Activated T-helper 2 cell treated with anti-CD3 and anti-CD28 coated beads, Interferon-gamma antibody, Interleukin-2, Interleukin-4, amounts not matched to agents 10 μg/mL and 5 μg/mL and 100 μg/mL, durations not matched to agents 14 hours and 24 hours and 36 hours (primary cell): ENCODE measurements at regions not wholly inside any gene's neighbourhood (a gene's known extent, or its start where the extent isn't known, plus 50 kb on each side); places are given as distances from the start of the nearest gene placed in this dataset.
"Not testable (repeated sequence)": the region's sequence is repeated elsewhere in the genome, so short reads cannot be mapped to it uniquely, and the experiment has no call there.

Experiments
- DNase-seq: peaks from one replicate; pipeline ENCODE4 v3.0.0; 2021; ENCODE audit warnings: low spot score
- H3K27ac Mint-ChIP-seq: one replicate; pipeline ENCODE4 v1.8.0; 2021; ENCODE audit warnings: mixed read lengths
- H3K27me3 Mint-ChIP-seq: one replicate; pipeline ENCODE4 v1.8.0; 2021; ENCODE audit warnings: low read depth, mixed read lengths
- H3K36me3 Mint-ChIP-seq: one replicate; pipeline ENCODE4 v1.8.0; 2021; ENCODE audit warnings: low read depth, mixed read lengths
- H3K4me1 Mint-ChIP-seq: one replicate; pipeline ENCODE4 v1.8.0; 2021; ENCODE audit warnings: low read depth, mixed read lengths
- H3K4me3 Mint-ChIP-seq: one replicate; pipeline ENCODE4 v1.8.0; 2021; ENCODE audit warnings: low read depth, mild to moderate bottlenecking, moderate library complexity, mixed read lengths
- H3K9me3 Mint-ChIP-seq: one replicate; pipeline ENCODE4 v1.8.0; 2021; ENCODE audit warnings: mixed read lengths
- intact Hi-C: fragments of 100-400 bp; cut with micrococcal nuclease; formaldehyde crosslinking; loops from one replicate; pipeline ENCODE4 v1.15.1; 2023

DNA sequence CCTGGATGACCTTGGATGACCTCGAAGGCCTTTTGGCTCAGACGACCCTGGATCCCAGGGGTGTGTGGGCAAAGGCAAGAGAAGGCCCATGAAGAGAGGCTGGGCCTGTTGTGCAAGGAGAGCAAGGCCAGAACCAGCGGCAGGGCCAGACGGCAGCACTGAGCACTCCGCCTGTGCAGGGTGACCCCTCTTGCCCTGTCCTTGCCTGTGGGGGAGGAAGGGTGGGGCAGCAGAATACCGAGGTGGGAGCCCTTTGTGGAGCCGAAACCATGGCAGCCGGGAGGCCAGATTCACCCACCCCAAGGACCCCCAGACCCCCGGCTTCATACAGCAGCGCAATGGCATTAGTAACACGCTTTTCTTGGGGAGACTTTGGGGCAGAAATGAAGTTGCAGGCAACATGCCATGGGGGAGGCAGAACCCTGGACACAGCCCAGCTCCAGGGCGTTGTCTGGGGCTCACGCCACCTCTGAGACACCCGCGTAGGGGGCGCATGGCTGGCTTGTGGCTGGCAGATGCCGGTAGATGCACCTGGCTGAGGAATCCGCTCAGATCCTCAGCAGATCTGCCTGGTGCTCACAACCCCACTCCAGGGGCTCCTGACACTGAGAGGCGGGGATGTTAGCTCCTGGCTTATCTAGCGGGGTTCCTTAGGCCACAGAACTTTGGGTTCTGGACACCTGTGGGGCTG lies 114.5 kb downstream of the FAM53A start:
- Mint-ChIP-seq H3K4me1 (no peaks in the 10 kb centered on the region), H3K36me3 (no peaks in the 10 kb centered on the region), H3K27ac (no peak overlapping the region), H3K27me3 (no peaks in the 10 kb centered on the region), H3K9me3 (no peaks in the 10 kb centered on the region), H3K4me3 (no peak overlapping the region)
- DNase-seq = no peak
- intact Hi-C loops = no loop called here

DNA sequence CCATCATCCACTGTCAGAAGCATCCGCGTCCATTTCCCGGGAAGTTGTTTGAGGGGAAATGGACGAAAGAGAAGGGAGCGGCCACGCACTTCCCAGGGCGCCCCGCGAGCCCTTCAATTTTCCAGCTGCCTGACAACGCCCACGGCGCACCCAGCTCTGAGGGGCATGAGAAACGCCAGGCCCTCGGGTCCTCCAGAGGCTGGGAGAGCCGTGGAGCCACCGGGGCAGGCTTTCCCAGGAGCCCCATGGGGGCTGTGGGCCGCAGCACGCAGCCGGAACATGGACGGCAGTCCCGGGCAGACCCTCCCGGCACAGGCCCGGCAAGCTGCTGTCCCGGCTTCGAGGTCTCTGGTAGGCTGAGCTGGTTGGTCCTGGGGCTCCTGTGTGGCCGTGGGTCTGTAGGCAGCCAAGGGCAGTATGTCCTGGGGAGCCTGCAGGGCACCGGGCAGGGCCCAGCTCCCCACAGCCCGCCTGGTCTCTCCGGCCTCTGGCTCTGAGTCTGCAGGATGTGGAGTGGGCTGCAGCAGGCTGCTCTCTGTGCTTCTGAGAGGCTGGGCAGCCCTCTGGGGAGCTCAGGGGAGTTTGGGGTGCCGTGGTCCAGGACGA lies 115.2 kb downstream of the FAM53A start:
- no peaks in the 10 kb centered on the region for H3K9me3 Mint-ChIP-seq
- H3K27me3 Mint-ChIP-seq = no peaks in the 10 kb centered on the region
- H3K4me1 Mint-ChIP-seq = no peaks in the 10 kb centered on the region

DNA sequence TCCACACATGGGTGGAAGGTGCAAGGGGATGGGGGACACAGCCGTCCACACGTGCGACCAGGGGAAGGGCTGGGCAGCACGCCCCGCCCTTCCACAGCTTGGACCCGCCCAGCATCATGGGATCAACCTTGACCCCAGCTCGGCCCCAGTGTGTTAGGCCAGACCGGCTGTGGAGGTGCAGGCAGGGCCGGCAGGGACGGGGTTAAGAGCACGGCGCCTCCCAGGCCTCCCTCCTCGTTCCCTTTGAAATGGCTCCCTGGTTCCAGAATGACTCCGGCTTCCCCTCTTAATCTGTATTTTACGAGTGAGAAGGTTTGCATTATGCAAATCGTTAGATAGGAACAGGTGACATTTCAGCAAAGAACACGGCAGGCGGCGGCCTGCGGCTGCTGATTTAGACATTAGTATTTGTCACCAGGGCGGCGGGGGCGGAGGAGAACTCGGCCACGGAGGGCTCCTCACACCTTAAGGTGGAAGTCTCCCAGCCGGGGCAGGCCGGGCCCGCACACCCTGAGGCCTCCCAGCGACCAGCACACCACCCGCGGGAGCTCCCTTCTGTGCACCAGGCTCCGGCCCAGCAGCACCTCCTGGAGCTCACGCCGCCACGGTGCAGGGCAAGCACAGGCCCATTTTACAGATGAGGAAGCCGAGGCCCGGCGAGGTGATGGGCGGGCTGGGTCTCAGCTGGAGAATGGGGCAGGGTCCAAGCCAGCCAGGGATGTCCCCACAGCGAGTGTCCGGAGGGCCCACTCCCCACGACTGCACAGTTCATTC lies 116.1 kb downstream of the FAM53A start:
- Mint-ChIP-seq H3K4me3 (no peak overlapping the region), H3K9me3 (no peaks in the 10 kb centered on the region), H3K27me3 (no peaks in the 10 kb centered on the region), H3K4me1 (no peaks in the 10 kb centered on the region), H3K36me3 (no peaks in the 10 kb centered on the region), H3K27ac (no peak overlapping the region)
- no peak for DNase-seq
- intact Hi-C loops = no loop called here

More for the DNA sequence above, 115.2 kb downstream of the FAM53A start:
- no peak overlapping the region for H3K27ac Mint-ChIP-seq
- H3K36me3 Mint-ChIP-seq = no peaks in the 10 kb centered on the region
- DNase-seq = no peak
- H3K4me3 Mint-ChIP-seq = no peak overlapping the region
- intact Hi-C loops = no loop called here

DNA sequence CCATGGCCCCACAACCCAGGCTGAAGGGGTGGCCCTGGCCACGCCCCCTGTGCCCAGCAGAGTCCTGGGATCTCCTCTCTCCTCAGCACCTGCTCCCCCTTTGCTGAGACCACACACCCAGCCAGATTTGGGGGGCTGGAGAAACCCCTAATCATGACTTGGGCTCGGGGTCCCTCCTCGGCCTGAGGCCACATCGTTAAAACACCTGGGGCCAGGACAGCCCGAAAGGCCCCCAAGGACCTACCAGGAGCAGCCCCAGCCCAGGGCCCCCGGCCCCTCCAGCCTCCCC lies 116.7 kb downstream of the FAM53A start:
- intact Hi-C loops = no loop called here
- H3K27ac Mint-ChIP-seq = no peak overlapping the region
- no peak for DNase-seq
- no peaks in the 10 kb centered on the region for H3K9me3 Mint-ChIP-seq
- H3K36me3 Mint-ChIP-seq = no peaks in the 10 kb centered on the region
- H3K4me3 Mint-ChIP-seq = no peak overlapping the region
- no peaks in the 10 kb centered on the region for H3K4me1 Mint-ChIP-seq
- H3K27me3 Mint-ChIP-seq = no peaks in the 10 kb centered on the region

DNA sequence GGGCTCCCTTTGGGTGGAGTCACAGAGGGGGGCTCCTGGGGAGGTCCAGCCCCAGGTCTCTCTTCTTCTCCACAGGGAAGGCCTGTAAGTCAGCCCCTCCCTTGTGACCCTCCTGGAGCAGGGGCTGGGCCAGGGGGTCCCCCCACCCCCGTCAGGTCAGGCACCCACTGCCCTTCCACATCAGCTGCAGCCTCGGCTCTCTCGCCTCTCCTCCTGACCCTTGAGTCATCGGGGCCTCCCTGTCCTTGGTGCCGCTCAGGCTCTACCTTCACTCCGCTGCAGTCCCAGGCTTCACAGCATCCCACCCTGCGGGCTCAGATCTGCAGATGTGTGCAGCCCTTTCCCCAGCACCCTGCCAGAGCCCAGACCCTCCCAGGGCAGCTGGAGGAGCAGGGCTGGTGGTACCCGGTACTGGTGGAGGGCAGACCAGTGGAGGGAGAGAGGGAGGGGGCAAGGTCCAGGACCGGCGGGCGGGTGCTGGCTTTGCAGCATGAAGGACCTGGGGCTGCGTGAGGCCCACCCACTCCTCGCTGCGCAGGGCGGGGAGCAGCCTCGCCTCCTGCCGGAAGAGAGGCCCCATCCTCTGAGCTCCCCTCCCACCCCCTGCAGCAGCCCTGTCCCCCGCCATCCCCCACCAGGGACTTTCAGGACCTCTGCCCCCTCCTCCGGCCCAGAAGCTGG lies 117.1 kb downstream of the FAM53A start:
- H3K27me3 Mint-ChIP-seq = no peaks in the 10 kb centered on the region
- H3K27ac Mint-ChIP-seq = no peak overlapping the region
- DNase-seq = no peak
- no peak overlapping the region for H3K4me3 Mint-ChIP-seq
- H3K36me3 Mint-ChIP-seq = no peaks in the 10 kb centered on the region
- intact Hi-C loops = no loop called here
- no peaks in the 10 kb centered on the region for H3K4me1 Mint-ChIP-seq
- H3K9me3 Mint-ChIP-seq = no peaks in the 10 kb centered on the region

DNA sequence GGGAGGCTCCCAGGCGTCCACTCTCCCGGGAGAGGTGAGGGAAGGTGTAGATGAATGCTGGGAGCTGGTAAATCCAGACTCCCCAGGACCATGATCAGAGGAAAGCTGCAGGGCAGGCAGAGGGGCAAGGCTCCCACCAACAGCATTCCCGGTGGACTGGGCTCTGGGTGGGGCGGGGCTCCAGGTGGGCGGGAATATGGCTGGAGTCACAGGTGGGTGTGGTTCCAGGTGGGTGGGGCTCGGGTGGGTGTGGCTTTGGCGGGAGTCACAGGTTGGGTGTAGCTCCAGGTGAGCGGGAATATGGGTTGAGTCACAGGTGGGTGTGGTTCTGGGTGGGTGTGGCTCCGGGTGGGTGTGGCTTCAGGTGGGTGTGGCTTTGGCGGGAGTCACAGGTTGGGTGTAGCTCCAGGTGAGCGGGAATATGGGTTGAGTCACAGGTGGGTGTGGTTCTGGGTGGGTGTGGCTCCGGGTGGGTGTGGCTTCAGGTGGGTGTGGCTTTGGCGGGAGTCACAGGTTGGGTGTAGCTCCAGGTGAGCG lies 117.7 kb downstream of the FAM53A start:
- DNase-seq, H3K4me1 Mint-ChIP-seq, H3K36me3 Mint-ChIP-seq, H3K27ac Mint-ChIP-seq, H3K4me3 Mint-ChIP-seq, H3K9me3 Mint-ChIP-seq, H3K27me3 Mint-ChIP-seq, intact Hi-C loops: not testable (repeated sequence)

DNA sequence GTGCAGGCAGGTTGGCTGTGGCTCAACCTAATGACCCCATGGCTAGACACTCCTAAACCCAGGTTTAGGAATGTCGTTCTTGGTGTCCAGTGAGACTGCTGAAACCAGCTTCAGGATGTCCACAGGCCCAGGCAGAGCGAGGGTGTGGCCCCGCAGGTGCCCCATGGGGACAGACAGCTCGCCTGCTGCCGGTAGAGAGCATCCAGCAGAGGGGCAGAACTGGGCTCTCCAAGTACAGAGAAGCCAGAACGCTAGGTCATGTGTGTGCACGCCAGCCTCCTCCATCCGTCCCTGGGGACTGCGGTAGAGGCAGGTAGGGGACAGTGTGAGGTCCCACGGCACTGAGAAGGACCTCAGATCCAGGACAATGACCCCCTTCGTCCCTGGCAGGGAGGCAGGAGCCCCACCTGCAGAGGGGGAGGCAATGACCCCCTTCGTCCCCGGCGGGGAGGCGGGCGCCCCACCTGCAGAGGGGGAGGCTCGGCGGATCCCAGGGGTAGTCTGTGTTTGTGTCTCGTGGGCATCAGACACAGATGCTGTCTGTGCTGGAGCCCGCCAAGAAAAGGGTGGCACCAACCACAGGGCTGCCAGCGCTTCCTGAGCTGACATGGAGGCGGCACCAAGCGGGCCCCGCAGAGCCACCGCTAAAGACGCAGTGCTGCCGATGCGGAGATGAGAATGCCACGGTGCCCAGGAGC lies 118.4 kb downstream of the FAM53A start:
- Mint-ChIP-seq H3K9me3 (no peaks in the 10 kb centered on the region), H3K27ac (no peak overlapping the region), H3K4me3 (no peak overlapping the region), H3K4me1 (no peaks in the 10 kb centered on the region), H3K27me3 (no peaks in the 10 kb centered on the region), H3K36me3 (no peaks in the 10 kb centered on the region)
- DNase-seq = no peak
- intact Hi-C loops = no loop called here

DNA sequence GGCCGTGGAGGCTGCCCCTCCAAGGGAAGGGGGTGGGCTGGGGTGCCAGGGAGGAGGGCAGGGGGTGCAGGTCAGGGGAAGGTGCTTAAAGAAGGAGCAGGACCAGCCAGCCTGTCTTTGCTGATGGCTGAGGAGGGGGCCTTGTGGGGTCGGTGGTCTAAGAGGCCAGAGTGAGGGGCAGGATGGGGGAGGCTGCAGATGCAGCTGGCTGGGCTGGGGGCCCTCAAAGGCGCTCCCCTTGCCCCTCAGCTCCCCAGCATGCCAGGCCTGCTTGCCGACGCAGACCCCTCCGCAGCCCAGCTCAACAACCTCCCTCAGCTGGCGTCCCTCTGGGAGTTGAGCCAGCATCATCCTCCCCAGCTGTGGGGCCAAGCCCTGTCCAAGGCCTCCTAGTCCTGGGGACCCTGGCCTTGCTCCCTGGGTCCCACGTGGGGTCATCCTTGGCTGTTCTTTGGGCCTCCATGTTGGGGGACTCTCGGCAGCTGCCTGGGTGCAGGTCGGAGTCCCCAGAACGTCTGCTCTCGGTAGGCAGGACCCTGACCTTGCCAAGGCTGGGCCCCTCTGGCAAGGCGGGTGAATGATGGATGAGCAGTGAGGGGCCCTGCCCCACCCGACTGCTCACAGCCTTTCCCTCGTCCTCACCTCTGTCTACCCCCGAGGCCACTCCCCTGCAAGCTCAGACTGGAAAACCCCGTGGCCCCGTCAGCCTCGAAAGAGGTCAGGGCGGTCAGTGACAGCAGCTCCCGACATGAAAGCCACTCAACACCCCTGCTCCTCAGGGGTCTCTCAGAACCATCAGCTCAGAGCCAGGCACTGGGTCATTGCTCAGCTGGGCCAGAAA lies 119.4 kb downstream of the FAM53A start:
- Mint-ChIP-seq H3K27me3 (no peaks in the 10 kb centered on the region), H3K4me3 (no peak overlapping the region), H3K9me3 (no peaks in the 10 kb centered on the region), H3K4me1 (no peaks in the 10 kb centered on the region), H3K36me3 (no peaks in the 10 kb centered on the region), H3K27ac (no peak overlapping the region)
- intact Hi-C loops = no loop called here
- DNase-seq = no peak

DNA sequence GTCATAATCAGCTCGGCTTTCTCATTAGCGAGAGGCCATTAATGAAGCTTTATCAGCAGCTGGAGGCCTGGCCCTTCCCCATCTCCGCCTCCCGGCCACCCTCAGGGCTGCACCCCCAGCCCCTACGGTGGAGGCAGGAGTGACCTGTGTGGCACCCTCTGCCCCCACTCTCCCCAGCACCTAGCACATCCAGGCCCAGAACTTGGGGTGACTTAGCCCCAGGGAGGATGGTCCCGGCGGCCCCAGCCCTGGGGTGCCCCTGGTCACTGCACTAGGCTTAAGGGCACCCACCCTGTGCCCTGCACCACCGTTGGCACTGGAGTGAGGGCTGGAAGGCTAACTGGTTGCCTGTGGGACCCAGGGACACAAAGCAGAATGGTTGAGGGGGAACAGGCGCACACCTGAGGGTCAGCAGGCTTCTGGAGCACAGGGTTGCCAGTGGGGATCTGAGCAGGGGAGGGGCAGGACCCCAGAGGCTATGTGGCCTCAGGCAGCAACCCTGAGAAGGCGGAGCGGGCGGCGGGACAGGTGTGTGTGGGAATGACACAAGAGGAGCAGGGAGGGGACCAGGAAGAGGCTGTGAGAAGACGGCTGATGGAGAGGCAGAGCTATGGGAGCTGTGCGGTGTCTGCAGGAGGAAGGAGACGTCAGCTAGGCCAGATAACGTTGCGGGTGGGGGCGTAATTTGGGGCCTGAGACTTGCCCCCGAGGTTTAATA lies 120.2 kb downstream of the FAM53A start:
- Mint-ChIP-seq H3K27ac (no peak overlapping the region), H3K36me3 (no peaks in the 10 kb centered on the region), H3K9me3 (no peaks in the 10 kb centered on the region), H3K4me3 (no peak overlapping the region), H3K4me1 (no peaks in the 10 kb centered on the region), H3K27me3 (no peaks in the 10 kb centered on the region)
- intact Hi-C loops = no loop called here
- no peak for DNase-seq

DNA sequence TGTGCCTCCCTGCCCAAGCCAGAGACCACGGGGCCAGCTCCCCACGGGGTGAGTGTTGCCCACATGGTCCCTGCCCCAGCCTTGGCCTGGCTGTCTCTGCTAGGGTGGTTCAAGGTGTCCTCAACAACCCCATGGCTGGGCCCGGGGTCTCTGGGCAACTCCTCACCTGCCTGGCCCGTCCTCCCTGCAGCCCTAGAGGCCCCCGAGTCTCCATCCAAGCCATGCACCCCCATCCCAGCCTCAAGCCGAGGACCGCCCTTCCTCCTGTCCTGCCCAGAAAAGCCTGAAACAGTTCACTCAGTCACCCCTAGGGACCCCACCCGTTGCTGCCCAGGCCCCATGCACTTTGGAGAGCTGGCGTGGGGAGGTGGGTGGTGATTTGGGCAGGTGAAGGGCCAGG lies 120.9 kb downstream of the FAM53A start:
- H3K4me3 Mint-ChIP-seq = no peak overlapping the region
- no peaks in the 10 kb centered on the region for H3K4me1 Mint-ChIP-seq
- DNase-seq = no peak
- no peak overlapping the region for H3K27ac Mint-ChIP-seq
- no peaks in the 10 kb centered on the region for H3K9me3 Mint-ChIP-seq
- H3K27me3 Mint-ChIP-seq = no peaks in the 10 kb centered on the region
- intact Hi-C loops = no loop called here
- no peaks in the 10 kb centered on the region for H3K36me3 Mint-ChIP-seq

DNA sequence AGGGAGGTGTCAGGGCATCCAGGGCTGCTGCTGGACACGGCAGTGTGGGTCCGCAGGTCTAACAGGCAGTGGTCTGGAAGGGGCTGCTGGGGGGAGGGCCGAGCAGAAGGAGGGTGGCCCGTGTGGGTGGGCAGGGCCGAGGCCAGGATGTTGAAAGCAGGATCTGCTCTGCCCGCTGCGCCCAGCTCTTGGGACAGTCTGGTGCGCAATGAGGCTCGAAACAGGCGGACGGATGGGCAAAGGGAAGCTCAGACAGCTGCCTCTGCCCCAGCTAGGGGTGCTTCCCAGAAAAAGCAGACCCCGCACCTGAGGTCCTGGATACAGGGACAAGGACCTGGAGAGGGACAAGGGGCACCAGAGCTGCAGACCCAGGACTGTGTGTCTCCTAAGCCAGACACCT lies 121.3 kb downstream of the FAM53A start:
- Mint-ChIP-seq H3K27ac (no peak overlapping the region), H3K27me3 (no peaks in the 10 kb centered on the region), H3K4me3 (no peak overlapping the region), H3K36me3 (no peaks in the 10 kb centered on the region), H3K9me3 (no peaks in the 10 kb centered on the region), H3K4me1 (no peaks in the 10 kb centered on the region)
- no peak for DNase-seq
- intact Hi-C loops = no loop called here
